ENCODE measurements at regions not wholly inside any gene's neighbourhood (a gene's known extent, or its start where the extent isn't known, plus 50 kb on each side); places are given as distances from the start of the nearest gene placed in this dataset.
A peak's percentile ranks its signal among the peaks of the same experiment; 100 is the strongest.

DNA sequence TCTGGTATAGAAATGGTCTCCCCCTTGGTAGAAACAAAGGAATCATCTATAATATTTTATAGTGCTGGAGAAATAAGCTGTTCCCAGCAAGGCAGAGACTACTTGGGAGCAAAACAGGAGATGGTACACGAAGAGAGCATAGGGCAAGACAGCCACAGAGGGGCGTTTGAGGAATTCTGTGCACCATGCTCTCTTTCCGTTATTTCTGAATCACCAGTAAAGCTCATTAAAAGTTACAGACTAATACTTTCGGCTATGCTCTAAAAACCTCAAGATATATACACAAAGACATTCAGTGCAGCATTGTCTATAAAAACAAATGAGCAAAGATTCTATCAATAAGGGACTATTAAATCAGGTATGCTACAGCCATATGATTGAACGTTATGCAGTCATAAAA, 68.5 kb upstream of the FHIP2A start:
- H3K27ac ChIP-seq = no peak overlapping the region
- WGBS, 2 donors = 86 to 87% methylated on average over 5 of the region's 5 CpGs

DNA sequence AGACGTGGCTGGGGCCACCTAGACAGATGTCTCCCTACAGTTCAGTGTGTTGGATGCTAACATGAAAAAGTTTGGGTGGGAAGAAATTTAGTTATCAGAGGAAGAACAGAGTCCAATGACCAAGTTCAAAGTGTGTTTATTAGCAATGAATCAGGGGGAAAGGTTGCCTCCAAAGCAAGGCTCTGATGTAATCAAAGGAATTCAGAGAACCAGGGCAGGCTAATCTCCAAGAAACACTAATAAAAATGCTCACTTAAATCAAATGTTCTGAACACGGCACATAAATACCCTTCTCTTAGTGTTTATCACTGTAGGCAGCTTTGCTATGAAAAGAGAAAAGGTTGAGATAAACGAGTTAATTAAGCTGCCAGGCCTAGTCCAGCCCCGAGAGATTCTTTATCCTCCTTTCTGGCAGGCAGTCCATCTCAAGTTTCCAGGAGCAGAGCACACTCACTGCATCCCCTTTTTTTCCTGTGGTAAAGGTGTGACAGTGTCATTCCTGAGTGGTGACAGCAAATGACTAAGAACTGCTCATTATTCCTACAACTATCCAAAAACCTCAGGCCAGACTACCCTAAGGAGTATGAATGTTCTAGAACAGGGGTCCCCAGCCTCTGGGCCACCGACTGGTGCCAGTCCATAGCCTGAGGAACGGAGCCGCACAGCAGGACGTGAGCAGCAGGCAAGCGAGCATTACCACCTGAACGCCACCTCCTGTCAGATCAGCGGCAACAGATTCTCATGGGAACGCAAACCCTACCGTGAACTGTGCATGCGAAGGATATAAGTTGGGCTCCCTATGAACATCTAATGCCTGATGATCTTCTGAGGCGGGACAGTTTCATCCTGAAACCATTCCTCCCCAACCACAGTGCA, 66.9 kb upstream of the FHIP2A start:
- Histone ChIP-seq H3K4me1 (no peaks in the 10 kb centered on the region), H3K36me3 (replicated peaks in 1 of 2; ENCODE audit: insufficient read depth in 1 of 2, low read depth in 2 of 2) (no peaks in the 10 kb centered on the region), H3K4me3 (no peak overlapping the region), H3K27me3 (no peaks in the 10 kb centered on the region), H3K9me3 (no peaks in the 10 kb centered on the region), H3K27ac (no peak overlapping the region)
- TF ChIP-seq, protein P1, sequence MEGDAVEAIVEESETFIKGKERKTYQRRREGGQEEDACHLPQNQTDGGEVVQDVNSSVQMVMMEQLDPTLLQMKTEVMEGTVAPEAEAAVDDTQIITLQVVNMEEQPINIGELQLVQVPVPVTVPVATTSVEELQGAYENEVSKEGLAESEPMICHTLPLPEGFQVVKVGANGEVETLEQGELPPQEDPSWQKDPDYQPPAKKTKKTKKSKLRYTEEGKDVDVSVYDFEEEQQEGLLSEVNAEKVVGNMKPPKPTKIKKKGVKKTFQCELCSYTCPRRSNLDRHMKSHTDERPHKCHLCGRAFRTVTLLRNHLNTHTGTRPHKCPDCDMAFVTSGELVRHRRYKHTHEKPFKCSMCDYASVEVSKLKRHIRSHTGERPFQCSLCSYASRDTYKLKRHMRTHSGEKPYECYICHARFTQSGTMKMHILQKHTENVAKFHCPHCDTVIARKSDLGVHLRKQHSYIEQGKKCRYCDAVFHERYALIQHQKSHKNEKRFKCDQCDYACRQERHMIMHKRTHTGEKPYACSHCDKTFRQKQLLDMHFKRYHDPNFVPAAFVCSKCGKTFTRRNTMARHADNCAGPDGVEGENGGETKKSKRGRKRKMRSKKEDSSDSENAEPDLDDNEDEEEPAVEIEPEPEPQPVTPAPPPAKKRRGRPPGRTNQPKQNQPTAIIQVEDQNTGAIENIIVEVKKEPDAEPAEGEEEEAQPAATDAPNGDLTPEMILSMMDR (IDR thresholded peaks at IDR 0.05) = no peak
- no peak for TF ChIP-seq POLR2A (IDR thresholded peaks at IDR 0.05)
- intact Hi-C loops (cut with DNase I) = no loop called here
- no peak for DNase-seq
- ATAC-seq = no peak
- WGBS, 2 donors = 75 to 80% methylated on average over 15 of the region's 15 CpGs

More for the DNA sequence above, 68.5 kb upstream of the FHIP2A start:
- no peak for DNase-seq
- ATAC-seq = no peak
- Histone ChIP-seq H3K4me3 (no peak overlapping the region), H3K27me3 (no peaks in the 10 kb centered on the region), H3K9me3 (no peaks in the 10 kb centered on the region), H3K4me1 (no peaks in the 10 kb centered on the region), H3K36me3 (replicated peaks in 1 of 2; ENCODE audit: insufficient read depth in 1 of 2, low read depth in 2 of 2) (no peaks in the 10 kb centered on the region)
- TF ChIP-seq POLR2A (IDR thresholded peaks at IDR 0.05) = no peak
- TF ChIP-seq, protein P1 (IDR thresholded peaks at IDR 0.05) = no peak
- intact Hi-C loops (cut with DNase I) = no loop called here

DNA sequence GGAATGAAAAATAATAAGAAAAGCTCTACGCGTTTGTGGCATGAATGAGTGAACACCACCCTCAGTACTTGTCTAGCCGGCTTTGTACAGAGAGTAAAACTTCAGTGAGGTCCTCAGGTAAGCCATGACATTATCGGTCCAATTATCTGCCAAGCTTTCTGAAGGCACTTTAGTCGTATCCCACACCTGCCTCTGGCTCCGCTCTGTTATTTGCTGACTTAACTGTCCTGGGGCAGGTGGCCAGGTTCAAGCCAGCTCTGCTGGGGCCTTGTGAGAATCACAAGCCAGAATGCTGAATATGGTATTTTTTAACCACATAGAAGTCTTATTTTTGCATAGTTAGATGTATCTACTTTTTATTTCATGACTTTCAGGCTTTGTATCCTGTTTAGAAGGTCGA, 66.0 kb upstream of the FHIP2A start:
- Histone ChIP-seq H3K27me3 (no peaks in the 10 kb centered on the region), H3K4me1 (no peaks in the 10 kb centered on the region), H3K27ac (no peak overlapping the region), H3K4me3 (no peak overlapping the region), H3K36me3 (replicated peaks in 1 of 2; ENCODE audit: insufficient read depth in 1 of 2, low read depth in 2 of 2) (no peaks in the 10 kb centered on the region), H3K9me3 (no peaks in the 10 kb centered on the region)
- ATAC-seq (no peak), DNase-seq (peak in 1 of 4 donors; percentile 48)
- 65 to 67% methylated on average over 7 of the region's 7 CpGs for WGBS, 2 donors
- TF ChIP-seq, protein P1 (IDR thresholded peaks at IDR 0.05) = no peak
- TF ChIP-seq POLR2A (IDR thresholded peaks at IDR 0.05) = no peak
- intact Hi-C loops (cut with DNase I) = no loop called here

DNA sequence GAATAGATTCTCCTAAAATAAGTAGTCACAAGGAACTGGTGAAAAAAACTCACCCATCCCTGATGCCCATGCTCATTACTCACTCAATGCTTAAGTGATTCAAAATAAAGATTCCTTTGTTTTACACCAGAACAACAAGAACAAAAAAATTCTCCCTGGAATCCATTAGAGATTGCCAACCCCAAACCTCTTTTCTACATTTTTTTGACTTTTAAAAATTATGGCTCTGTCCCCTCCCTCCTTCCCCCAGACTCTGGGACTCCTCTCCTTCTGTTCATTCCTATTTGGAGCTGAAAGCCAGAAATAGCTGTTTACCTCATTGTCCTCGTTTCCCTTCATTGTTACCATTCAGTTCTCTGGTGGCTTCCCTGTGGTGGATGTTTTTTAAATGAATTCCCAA, 63.2 kb upstream of the FHIP2A start:
- WGBS, 2 donors = 62 to 70% methylated on average over 1 of the region's 1 CpG
- Histone ChIP-seq H3K9me3 (no peaks in the 10 kb centered on the region), H3K4me3 (no peak overlapping the region), H3K27me3 (no peaks in the 10 kb centered on the region), H3K27ac (no peak overlapping the region), H3K36me3 (replicated peaks in 1 of 2; ENCODE audit: insufficient read depth in 1 of 2, low read depth in 2 of 2) (no peaks in the 10 kb centered on the region), H3K4me1 (no peaks in the 10 kb centered on the region)
- ATAC-seq (no peak), DNase-seq (no peak)
- intact Hi-C loops (cut with DNase I) = no loop called here
- TF ChIP-seq, protein P1 (IDR thresholded peaks at IDR 0.05) = no peak
- TF ChIP-seq POLR2A (IDR thresholded peaks at IDR 0.05) = no peak

Measured in body of pancreas (tissue), 4 donors.